Liver (tissue), 8 donors: ENCODE measurements at regions not wholly inside any gene's neighbourhood (a gene's known extent, or its start where the extent isn't known, plus 50 kb on each side); places are given as distances from the start of the nearest gene placed in this dataset.

ENCODE experiments used
- DNase-seq: peaks from one replicate; pipeline ENCODE4 v3.0.0-alpha.2; 2017; ENCODE audit warnings: low spot score
- H3K27ac ChIP-seq, 2 donors: one replicate each; pipeline ENCODE4 v1.7.0; 2013; ENCODE audit warnings: inconsistent platforms in 2 of 2, low read length in 2 of 2, control low read depth in 1 of 2, low read depth in 1 of 2, mild to moderate bottlenecking in 1 of 2
- H3K27me3 ChIP-seq, 4 donors: one replicate each; pipeline versions ENCODE4 v1.6.1 to v1.7.0; 2013; ENCODE audit warnings: low read length in 3 of 4, inconsistent platforms in 1 of 4, mild to moderate bottlenecking in 1 of 4, moderate library complexity in 1 of 4; ENCODE audit not compliant: control insufficient read depth in 4 of 4, insufficient read depth in 4 of 4
- H3K36me3 ChIP-seq, 4 donors: one replicate each; pipeline versions ENCODE4 v1.6.1 to v1.7.0; 2013; ENCODE audit warnings: low read length in 3 of 4, mild to moderate bottlenecking in 3 of 4, low read depth in 1 of 4, moderate library complexity in 1 of 4; ENCODE audit not compliant: control insufficient read depth in 4 of 4, insufficient read depth in 3 of 4
- H3K4me1 ChIP-seq, 4 donors: one replicate each; pipeline versions ENCODE4 v1.6.1 to v1.7.0; 2013; ENCODE audit warnings: low read length in 3 of 4, mild to moderate bottlenecking in 3 of 4, moderate library complexity in 1 of 4; ENCODE audit not compliant: control insufficient read depth in 4 of 4, insufficient read depth in 4 of 4
- H3K4me3 ChIP-seq, 3 donors: one replicate each; pipeline versions ENCODE4 v1.6.1 to v1.7.0; 2013; ENCODE audit warnings: low read length in 3 of 3, control low read depth in 1 of 3, low read depth in 1 of 3, mild to moderate bottlenecking in 1 of 3
- H3K9ac ChIP-seq, 2 donors: one replicate each; pipeline ENCODE4 v1.7.0; 2013; ENCODE audit warnings: low read length in 2 of 2, mild to moderate bottlenecking in 2 of 2, moderate library complexity in 2 of 2, control low read depth in 1 of 2, low read depth in 1 of 2
- H3K9me3 ChIP-seq, 4 donors: one replicate each; pipeline versions ENCODE4 v1.6.1 to v1.7.0; 2013; ENCODE audit warnings: low read length in 3 of 4; ENCODE audit not compliant: control insufficient read depth in 4 of 4
- ATF3 ChIP-seq: IDR thresholded peaks from 2 replicates; pipeline ENCODE4 v1.6.1; 2016; ENCODE audit warnings: antibody characterized with exemption
- EGR1 ChIP-seq, 2 donors: IDR thresholded peaks; 2 replicates each; pipeline ENCODE4 v1.6.1; 2016 to 2018; ENCODE audit warnings: antibody characterized with exemption in 2 of 2, low read depth in 2 of 2
- FOXA1 ChIP-seq: IDR thresholded peaks from 2 replicates; pipeline ENCODE4 v1.6.1; 2016; ENCODE audit warnings: antibody characterized with exemption
- FOXA2 ChIP-seq: IDR thresholded peaks from 2 replicates; pipeline ENCODE4 v1.6.1; 2016; ENCODE audit warnings: antibody characterized with exemption
- GABPA ChIP-seq, 2 donors: IDR thresholded peaks in 1 of 2; conservative IDR thresholded peaks in 1 of 2; 2 replicates each; pipeline ENCODE4 v1.6.1; 2016; ENCODE audit warnings: antibody characterized with exemption in 2 of 2, mild to moderate bottlenecking in 1 of 2, moderate library complexity in 1 of 2
- HNF4A ChIP-seq, 2 donors: conservative IDR thresholded peaks; 2 replicates each; pipeline ENCODE4 v1.6.1; 2016; ENCODE audit warnings: antibody characterized with exemption in 2 of 2, mild to moderate bottlenecking in 2 of 2
- HNF4G ChIP-seq: IDR thresholded peaks from 2 replicates; pipeline ENCODE4 v1.6.1; 2016; ENCODE audit warnings: antibody characterized with exemption
- MAX ChIP-seq: IDR thresholded peaks from 2 replicates; pipeline ENCODE4 v1.6.1; 2016; ENCODE audit warnings: antibody characterized with exemption
- NR2F2 ChIP-seq: IDR thresholded peaks from 2 replicates; pipeline ENCODE4 v1.6.1; 2016; ENCODE audit warnings: antibody characterized with exemption
- RAD21 ChIP-seq, 2 donors: IDR thresholded peaks; 2 replicates each; pipeline ENCODE4 v1.6.1; 2016; ENCODE audit warnings: antibody characterized with exemption in 2 of 2, mild to moderate bottlenecking in 2 of 2
- RXRA ChIP-seq, 2 donors: IDR thresholded peaks; 2 replicates each; pipeline ENCODE4 v1.6.1; 2017 to 2018; ENCODE audit warnings: antibody characterized with exemption in 2 of 2, mild to moderate bottlenecking in 1 of 2
- SP1 ChIP-seq: IDR thresholded peaks from 2 replicates; pipeline ENCODE4 v1.6.1; 2018; ENCODE audit warnings: antibody characterized with exemption, mild to moderate bottlenecking
- TAF1 ChIP-seq: conservative IDR thresholded peaks from 2 replicates; pipeline ENCODE4 v1.6.1; 2016; ENCODE audit warnings: antibody characterized with exemption, mild to moderate bottlenecking
- YY1 ChIP-seq: IDR thresholded peaks from 2 replicates; pipeline ENCODE4 v1.6.1; 2016; ENCODE audit warnings: antibody characterized with exemption, mild to moderate bottlenecking
- WGBS: extraction: QIAGEN DNeasy Blood & Tissue Kit; methylation state at CpG from one replicate; pipeline ENCODE4 v1.1.7; 2013; 5-methylcytosine and 5-hydroxymethylcytosine counted together
- TF ChIP-seq, protein P1 (sequence below): fragments of 150-350 bp; IDR thresholded peaks from 2 replicates; pipeline ENCODE4 v1.5.1; 2017; ENCODE audit warnings: improper control_type of control experiment, low read depth, low read length; ENCODE audit not compliant: missing input control
- TF ChIP-seq, protein P2 (sequence below): IDR thresholded peaks from 2 replicates; pipeline ENCODE4 v1.6.1; 2016; ENCODE audit warnings: antibody characterized with exemption
- TF ChIP-seq, protein P3 (sequence below): IDR thresholded peaks from 2 replicates; pipeline ENCODE4 v1.6.1; 2016; ENCODE audit warnings: antibody characterized with exemption, mild to moderate bottlenecking
- donor health status: healthy.
- donor health status: healthy.
- donor health status: healthy.
- donor health status: healthy.
- donor health status: healthy.

- 64% methylated on average over 1 of the region's 1 CpG for WGBS
- Histone ChIP-seq H3K9me3 (peaks cover 0 to 3% (median 0%) of the 10 kb centered on the region in 4 donors), H3K4me3 (no peak overlapping the region), H3K9ac (no peak overlapping the region), H3K4me1 (no peaks in the 10 kb centered on the region), H3K27me3 (no peaks in the 10 kb centered on the region), H3K27ac (no peak overlapping the region), H3K36me3 (no peaks in the 10 kb centered on the region)
- TF ChIP-seq, protein P1, sequence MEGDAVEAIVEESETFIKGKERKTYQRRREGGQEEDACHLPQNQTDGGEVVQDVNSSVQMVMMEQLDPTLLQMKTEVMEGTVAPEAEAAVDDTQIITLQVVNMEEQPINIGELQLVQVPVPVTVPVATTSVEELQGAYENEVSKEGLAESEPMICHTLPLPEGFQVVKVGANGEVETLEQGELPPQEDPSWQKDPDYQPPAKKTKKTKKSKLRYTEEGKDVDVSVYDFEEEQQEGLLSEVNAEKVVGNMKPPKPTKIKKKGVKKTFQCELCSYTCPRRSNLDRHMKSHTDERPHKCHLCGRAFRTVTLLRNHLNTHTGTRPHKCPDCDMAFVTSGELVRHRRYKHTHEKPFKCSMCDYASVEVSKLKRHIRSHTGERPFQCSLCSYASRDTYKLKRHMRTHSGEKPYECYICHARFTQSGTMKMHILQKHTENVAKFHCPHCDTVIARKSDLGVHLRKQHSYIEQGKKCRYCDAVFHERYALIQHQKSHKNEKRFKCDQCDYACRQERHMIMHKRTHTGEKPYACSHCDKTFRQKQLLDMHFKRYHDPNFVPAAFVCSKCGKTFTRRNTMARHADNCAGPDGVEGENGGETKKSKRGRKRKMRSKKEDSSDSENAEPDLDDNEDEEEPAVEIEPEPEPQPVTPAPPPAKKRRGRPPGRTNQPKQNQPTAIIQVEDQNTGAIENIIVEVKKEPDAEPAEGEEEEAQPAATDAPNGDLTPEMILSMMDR = no peak
- no peak for TF ChIP-seq HNF4A (conservative IDR thresholded peaks at IDR 0.05)
- TF ChIP-seq TAF1 = no peak
- TF ChIP-seq MAX = no peak
- TF ChIP-seq, protein P2, sequence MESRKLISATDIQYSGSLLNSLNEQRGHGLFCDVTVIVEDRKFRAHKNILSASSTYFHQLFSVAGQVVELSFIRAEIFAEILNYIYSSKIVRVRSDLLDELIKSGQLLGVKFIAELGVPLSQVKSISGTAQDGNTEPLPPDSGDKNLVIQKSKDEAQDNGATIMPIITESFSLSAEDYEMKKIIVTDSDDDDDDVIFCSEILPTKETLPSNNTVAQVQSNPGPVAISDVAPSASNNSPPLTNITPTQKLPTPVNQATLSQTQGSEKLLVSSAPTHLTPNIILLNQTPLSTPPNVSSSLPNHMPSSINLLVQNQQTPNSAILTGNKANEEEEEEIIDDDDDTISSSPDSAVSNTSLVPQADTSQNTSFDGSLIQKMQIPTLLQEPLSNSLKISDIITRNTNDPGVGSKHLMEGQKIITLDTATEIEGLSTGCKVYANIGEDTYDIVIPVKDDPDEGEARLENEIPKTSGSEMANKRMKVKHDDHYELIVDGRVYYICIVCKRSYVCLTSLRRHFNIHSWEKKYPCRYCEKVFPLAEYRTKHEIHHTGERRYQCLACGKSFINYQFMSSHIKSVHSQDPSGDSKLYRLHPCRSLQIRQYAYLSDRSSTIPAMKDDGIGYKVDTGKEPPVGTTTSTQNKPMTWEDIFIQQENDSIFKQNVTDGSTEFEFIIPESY = no peak
- TF ChIP-seq YY1 = no peak
- TF ChIP-seq FOXA1 = no peak
- DNase-seq = no peak
Measured at GRCh38 chr3:118228151-118228550, 806.5 kb downstream of the IGSF11 start.

GRCh38 chr3:118229196-118229595 is 805.5 kb downstream of the IGSF11 start:
- WGBS = 54% methylated on average over 1 of the region's 1 CpG
- no peak for DNase-seq
- TF ChIP-seq NR2F2 = no peak
- no peak for TF ChIP-seq MAX
- TF ChIP-seq HNF4G = no peak
- H3K4me3 ChIP-seq = no peak overlapping the region
- no peaks in the 10 kb centered on the region for H3K27me3 ChIP-seq
- H3K9me3 ChIP-seq = peaks cover 0 to 3% (median 0%) of the 10 kb centered on the region in 4 donors
- no peaks in the 10 kb centered on the region for H3K36me3 ChIP-seq
- H3K4me1 ChIP-seq = no peaks in the 10 kb centered on the region
- H3K9ac ChIP-seq = no peak overlapping the region
- H3K27ac ChIP-seq = no peak overlapping the region

DNA sequence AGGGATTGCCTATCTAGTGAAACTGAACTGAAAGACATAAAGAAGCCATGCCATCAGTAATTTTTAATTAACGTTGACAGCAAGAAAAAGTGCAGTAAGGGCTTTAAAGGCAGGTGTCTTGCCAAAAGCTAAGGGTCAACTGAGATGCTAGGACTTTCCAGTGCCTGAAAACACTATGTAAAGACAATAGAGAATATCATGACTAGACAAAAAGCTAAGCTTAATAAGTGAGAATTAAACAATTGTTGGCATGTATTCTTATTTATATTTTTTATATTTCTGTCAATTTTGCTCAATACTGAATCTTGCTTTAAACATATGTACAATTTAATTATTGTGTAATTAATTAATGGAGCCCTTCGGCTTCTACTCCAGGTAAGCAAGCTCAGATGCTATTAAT is 803.1 kb downstream of the IGSF11 start:
- Histone ChIP-seq H3K4me1 (no peaks in the 10 kb centered on the region), H3K9me3 (no peaks in the 10 kb centered on the region), H3K9ac (no peak overlapping the region), H3K27ac (no peak overlapping the region), H3K36me3 (no peaks in the 10 kb centered on the region), H3K4me3 (no peak overlapping the region), H3K27me3 (no peaks in the 10 kb centered on the region)
- TF ChIP-seq, protein P1 = no peak
- no peak for TF ChIP-seq TAF1
- no peak for TF ChIP-seq RAD21 (IDR thresholded peaks at IDR 0.05)
- no peak for TF ChIP-seq GABPA (IDR thresholded peaks at IDR 0.05 in 1 of 2, conservative IDR thresholded peaks at IDR 0.05 in 1 of 2)
- no peak for TF ChIP-seq RXRA (IDR thresholded peaks at IDR 0.05)
- TF ChIP-seq YY1 = no peak
- no peak for TF ChIP-seq NR2F2
- TF ChIP-seq, protein P3, sequence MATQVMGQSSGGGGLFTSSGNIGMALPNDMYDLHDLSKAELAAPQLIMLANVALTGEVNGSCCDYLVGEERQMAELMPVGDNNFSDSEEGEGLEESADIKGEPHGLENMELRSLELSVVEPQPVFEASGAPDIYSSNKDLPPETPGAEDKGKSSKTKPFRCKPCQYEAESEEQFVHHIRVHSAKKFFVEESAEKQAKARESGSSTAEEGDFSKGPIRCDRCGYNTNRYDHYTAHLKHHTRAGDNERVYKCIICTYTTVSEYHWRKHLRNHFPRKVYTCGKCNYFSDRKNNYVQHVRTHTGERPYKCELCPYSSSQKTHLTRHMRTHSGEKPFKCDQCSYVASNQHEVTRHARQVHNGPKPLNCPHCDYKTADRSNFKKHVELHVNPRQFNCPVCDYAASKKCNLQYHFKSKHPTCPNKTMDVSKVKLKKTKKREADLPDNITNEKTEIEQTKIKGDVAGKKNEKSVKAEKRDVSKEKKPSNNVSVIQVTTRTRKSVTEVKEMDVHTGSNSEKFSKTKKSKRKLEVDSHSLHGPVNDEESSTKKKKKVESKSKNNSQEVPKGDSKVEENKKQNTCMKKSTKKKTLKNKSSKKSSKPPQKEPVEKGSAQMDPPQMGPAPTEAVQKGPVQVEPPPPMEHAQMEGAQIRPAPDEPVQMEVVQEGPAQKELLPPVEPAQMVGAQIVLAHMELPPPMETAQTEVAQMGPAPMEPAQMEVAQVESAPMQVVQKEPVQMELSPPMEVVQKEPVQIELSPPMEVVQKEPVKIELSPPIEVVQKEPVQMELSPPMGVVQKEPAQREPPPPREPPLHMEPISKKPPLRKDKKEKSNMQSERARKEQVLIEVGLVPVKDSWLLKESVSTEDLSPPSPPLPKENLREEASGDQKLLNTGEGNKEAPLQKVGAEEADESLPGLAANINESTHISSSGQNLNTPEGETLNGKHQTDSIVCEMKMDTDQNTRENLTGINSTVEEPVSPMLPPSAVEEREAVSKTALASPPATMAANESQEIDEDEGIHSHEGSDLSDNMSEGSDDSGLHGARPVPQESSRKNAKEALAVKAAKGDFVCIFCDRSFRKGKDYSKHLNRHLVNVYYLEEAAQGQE = no peak
- no peak for TF ChIP-seq HNF4G
- no peak for TF ChIP-seq MAX
- TF ChIP-seq EGR1 (IDR thresholded peaks at IDR 0.05; ENCODE audit: low read depth in 2 of 2) = no peak
- TF ChIP-seq FOXA2 = no peak
- no peak for TF ChIP-seq SP1
- TF ChIP-seq HNF4A (conservative IDR thresholded peaks at IDR 0.05) = no peak
- no peak for TF ChIP-seq FOXA1
- no peak for TF ChIP-seq ATF3
- DNase-seq = no peak
- 64% methylated on average over 2 of the region's 2 CpGs for WGBS
